Testis (tissue), 2 donors: ENCODE measurements at regions not wholly inside any gene's neighbourhood (a gene's known extent, or its start where the extent isn't known, plus 50 kb on each side); places are given as distances from the start of the nearest gene placed in this dataset.

Experiments used
- DNase-seq: peaks from one replicate; pipeline ENCODE4 v3.0.0-alpha.2; 2019
- H3K27ac ChIP-seq, 2 donors: fragments of 200-600 bp; sonication (generic); one replicate each; pipeline ENCODE4 v1.5.1; 2019
- H3K27me3 ChIP-seq: fragments of 200-600 bp; sonication (generic); one replicate; pipeline ENCODE4 v1.5.1; 2019
- H3K36me3 ChIP-seq: fragments of 200-600 bp; sonication (generic); one replicate; pipeline ENCODE4 v1.5.1; 2017; ENCODE audit warnings: low read depth; ENCODE audit errors: missing control alignments
- H3K4me1 ChIP-seq: fragments of 200-600 bp; sonication (generic); one replicate; pipeline ENCODE4 v1.5.1; 2019
- H3K4me3 ChIP-seq, 2 donors: fragments of 200-600 bp; sonication (generic); one replicate each; pipeline ENCODE4 v1.5.1; 2017 to 2019
- H3K9me3 ChIP-seq: fragments of 200-600 bp; sonication (generic); one replicate; pipeline ENCODE4 v1.5.1; 2017
- POLR2A ChIP-seq: fragments of 450-650 bp; IDR thresholded peaks from one replicate; pipeline ENCODE4 v1.6.1; 2017; ENCODE audit warnings: antibody characterized with exemption, mild to moderate bottlenecking, moderate library complexity
- WGBS, 2 donors: methylation state at CpG; one replicate each; pipeline ENCODE4 v1.1.5; 2018; 5-methylcytosine and 5-hydroxymethylcytosine counted together
- intact Hi-C: fragments of 100-400 bp; cut with DNase I; formaldehyde crosslinking; loops from one replicate; pipeline ENCODE4 v1.15.1; 2023; ENCODE audit warnings: low total_unique reads
- TF ChIP-seq, protein P1 (sequence below), 3 experiments: fragments of 450-650 bp in 2 of 3; fragments of 200-600 bp in 1 of 3; sonication (generic) in 1 of 3; IDR thresholded peaks; one replicate each; pipeline ENCODE4 v1.5.1; 2016 to 2019; ENCODE audit warnings: antibody characterized with exemption in 3 of 3, mild to moderate bottlenecking in 2 of 3, moderate library complexity in 1 of 3

DNA sequence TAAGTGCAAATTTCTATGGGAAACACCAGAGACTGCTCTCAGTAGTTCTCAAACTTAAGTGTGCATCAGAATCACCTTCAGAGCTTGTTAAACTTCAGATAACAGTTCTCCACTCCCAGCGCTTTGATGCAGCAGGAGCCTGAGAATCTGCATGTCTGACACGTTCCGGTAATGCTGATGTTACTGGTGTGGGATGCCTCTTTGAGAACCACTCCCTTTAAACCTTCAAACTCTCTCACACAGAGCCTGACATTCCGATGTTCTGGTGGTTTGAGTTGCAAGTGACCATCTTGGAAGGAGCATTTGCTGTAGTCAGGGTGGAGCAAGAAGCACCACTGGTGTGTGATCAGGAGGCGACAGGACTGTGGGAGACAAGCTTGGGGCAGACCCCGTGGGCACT is 57.9 kb downstream of the OTOR start:
- H3K36me3 ChIP-seq, result no peaks in the 10 kb centered on the region
- intact Hi-C loops, result no loop called here
- H3K4me3 ChIP-seq, result no peak overlapping the region
- H3K9me3 ChIP-seq, result no peaks in the 10 kb centered on the region
- no peak for DNase-seq
- no peaks in the 10 kb centered on the region for H3K27me3 ChIP-seq
- H3K4me1 ChIP-seq, result no peaks in the 10 kb centered on the region
- H3K27ac ChIP-seq, result no peak overlapping the region
- 74 to 86% methylated on average over 6 of the region's 6 CpGs for whole genome bisulfite sequencing, 2 donors
- TF ChIP-seq POLR2A, result no peak
- TF ChIP-seq, protein P1, sequence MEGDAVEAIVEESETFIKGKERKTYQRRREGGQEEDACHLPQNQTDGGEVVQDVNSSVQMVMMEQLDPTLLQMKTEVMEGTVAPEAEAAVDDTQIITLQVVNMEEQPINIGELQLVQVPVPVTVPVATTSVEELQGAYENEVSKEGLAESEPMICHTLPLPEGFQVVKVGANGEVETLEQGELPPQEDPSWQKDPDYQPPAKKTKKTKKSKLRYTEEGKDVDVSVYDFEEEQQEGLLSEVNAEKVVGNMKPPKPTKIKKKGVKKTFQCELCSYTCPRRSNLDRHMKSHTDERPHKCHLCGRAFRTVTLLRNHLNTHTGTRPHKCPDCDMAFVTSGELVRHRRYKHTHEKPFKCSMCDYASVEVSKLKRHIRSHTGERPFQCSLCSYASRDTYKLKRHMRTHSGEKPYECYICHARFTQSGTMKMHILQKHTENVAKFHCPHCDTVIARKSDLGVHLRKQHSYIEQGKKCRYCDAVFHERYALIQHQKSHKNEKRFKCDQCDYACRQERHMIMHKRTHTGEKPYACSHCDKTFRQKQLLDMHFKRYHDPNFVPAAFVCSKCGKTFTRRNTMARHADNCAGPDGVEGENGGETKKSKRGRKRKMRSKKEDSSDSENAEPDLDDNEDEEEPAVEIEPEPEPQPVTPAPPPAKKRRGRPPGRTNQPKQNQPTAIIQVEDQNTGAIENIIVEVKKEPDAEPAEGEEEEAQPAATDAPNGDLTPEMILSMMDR (IDR thresholded peaks at IDR 0.05), result no peak

DNA sequence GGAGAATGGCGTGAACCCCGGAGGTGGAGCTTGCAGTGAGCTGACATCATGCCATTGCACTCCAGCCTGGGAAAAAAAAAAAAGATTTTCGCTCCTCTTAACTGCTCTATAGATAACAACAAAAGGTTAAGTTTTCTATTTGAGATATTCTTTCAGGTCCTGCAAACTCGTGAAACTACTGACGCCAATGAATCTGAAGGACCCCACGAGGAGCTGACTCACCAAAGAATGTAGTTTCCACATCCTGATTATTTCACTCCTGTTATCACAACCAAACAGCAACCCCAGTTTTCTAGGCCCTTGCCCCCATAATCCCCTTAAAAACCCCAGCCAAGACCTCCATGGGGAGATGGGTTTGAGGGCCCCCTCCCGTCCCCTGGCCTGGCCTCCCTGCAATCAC is 58.7 kb downstream of the OTOR start:
- TF ChIP-seq POLR2A, result no peak
- TF ChIP-seq, protein P1 (IDR thresholded peaks at IDR 0.05), result no peak
- H3K9me3 ChIP-seq, result no peaks in the 10 kb centered on the region
- intact Hi-C loops, result no loop called here

DNA sequence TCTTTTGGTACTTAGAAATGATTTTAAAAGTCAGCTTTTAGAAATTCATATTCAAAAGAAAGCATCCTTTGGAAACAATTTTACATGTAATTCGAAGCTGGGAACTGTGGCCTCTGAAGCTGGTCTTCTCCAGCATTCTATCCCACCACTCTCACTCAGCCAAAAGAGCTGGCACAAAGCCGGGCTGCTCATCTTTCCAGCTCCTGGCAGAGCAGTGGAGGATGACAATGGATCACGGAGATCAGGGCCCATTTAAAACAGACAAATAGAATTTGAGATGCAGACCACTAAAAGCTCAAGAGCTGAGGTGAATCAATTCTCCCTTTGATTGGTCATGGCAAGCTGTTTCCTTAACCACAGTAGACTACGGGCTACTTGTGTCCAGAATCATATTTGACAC is 60.6 kb downstream of the OTOR start:
- H3K36me3 ChIP-seq, result no peaks in the 10 kb centered on the region
- intact Hi-C loops, result no loop called here

More for the DNA sequence above, 58.7 kb downstream of the OTOR start:
- no peak overlapping the region for H3K27ac ChIP-seq
- no peaks in the 10 kb centered on the region for H3K27me3 ChIP-seq
- no peak overlapping the region for H3K4me3 ChIP-seq
- WGBS, 2 donors, result 82 to 85% methylated on average over 7 of the region's 7 CpGs
- H3K4me1 ChIP-seq, result no peaks in the 10 kb centered on the region
- no peaks in the 10 kb centered on the region for H3K36me3 ChIP-seq
- DNase-seq, result no peak

DNA sequence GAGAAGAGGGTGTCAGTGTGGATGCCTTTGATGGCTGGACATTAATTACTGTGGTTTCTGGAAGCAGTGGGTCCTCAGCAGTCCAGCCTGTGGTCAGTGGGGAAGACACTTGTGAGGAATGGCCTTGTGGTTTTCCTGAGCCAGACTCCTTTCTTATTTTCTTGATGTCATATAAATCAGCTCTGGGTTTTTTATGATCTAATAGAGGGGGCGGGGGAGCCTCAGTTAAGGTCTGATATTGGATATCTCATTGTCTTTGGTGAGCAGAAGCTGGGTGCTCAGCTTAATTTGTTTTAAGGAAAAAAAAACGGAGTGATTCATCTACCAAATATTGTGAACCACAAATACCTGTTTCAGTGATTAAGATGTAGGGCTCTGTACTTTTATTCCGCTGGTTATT is 62.1 kb downstream of the OTOR start:
- H3K27ac ChIP-seq, result no peak overlapping the region
- H3K27me3 ChIP-seq, result no peaks in the 10 kb centered on the region
- no peaks in the 10 kb centered on the region for H3K4me1 ChIP-seq
- no peak for DNase-seq
- no peak for TF ChIP-seq POLR2A
- TF ChIP-seq, protein P1 (IDR thresholded peaks at IDR 0.05), result no peak
- H3K4me3 ChIP-seq, result no peak overlapping the region
- intact Hi-C loops, result no loop called here
- H3K9me3 ChIP-seq, result no peaks in the 10 kb centered on the region
- WGBS, 2 donors, result 81 to 92% methylated on average over 3 of the region's 3 CpGs
- H3K36me3 ChIP-seq, result no peaks in the 10 kb centered on the region

More for the DNA sequence above, 60.6 kb downstream of the OTOR start:
- Histone ChIP-seq H3K4me3 (no peak overlapping the region), H3K27ac (no peak overlapping the region), H3K27me3 (no peaks in the 10 kb centered on the region), H3K4me1 (no peaks in the 10 kb centered on the region), H3K9me3 (no peaks in the 10 kb centered on the region)
- DNase-seq, result no peak
- WGBS, 2 donors, result 75 to 78% methylated on average over 4 of the region's 4 CpGs
- no peak for TF ChIP-seq POLR2A
- TF ChIP-seq, protein P1 (IDR thresholded peaks at IDR 0.05), result no peak

DNA sequence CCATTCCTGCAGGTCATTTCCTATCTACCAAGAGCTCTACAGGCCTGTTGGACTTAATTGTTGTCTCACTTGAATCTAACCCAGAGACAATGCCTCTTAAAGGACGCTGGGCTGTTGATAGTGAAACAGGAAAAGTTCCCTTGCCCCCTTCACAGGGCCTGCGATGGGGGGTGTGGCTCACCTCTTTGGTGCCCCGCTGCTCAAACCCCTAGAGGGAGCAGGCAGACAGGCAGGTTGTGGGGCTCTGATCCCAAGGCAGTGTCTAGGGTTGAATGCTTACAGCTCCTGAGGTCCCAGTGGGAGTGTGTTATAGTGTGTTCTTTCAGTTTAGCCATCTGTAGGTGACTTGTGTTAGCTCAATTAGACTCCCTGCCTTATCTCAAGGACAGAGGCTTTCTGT is 68.0 kb downstream of the OTOR start:
- H3K4me3 ChIP-seq, result no peak overlapping the region
- no peaks in the 10 kb centered on the region for H3K9me3 ChIP-seq
- no peaks in the 10 kb centered on the region for H3K36me3 ChIP-seq
- H3K27ac ChIP-seq, result no peak overlapping the region
- no peak for DNase-seq
- H3K4me1 ChIP-seq, result no peaks in the 10 kb centered on the region
- no peak for TF ChIP-seq POLR2A
- TF ChIP-seq, protein P1 (IDR thresholded peaks at IDR 0.05), result no peak
- intact Hi-C loops, result no loop called here
- no peaks in the 10 kb centered on the region for H3K27me3 ChIP-seq
- 46 to 58% methylated on average over 3 of the region's 3 CpGs for WGBS, 2 donors
